Keratinocyte (primary cell): ENCODE measurements at regions not wholly inside any gene's neighbourhood (a gene's known extent, or its start where the extent isn't known, plus 50 kb on each side); places are given as distances from the start of the nearest gene placed in this dataset.

Experiments used
- EZH2 ChIP-seq: IDR thresholded peaks from one replicate; pipeline ENCODE4 v1.6.1; 2012; ENCODE audit warnings: inconsistent platforms, mild to moderate bottlenecking, low read length, moderate library complexity
- TF ChIP-seq, protein P1 (sequence below), 3 experiments: IDR thresholded peaks in 1 of 3; conservative IDR thresholded peaks in 1 of 3; optimal IDR thresholded peaks in 1 of 3; 2 replicates in 2 of 3; 3 replicates in 1 of 3; pipeline versions ENCODE3 to v1.5.1; 2011; ENCODE audit warnings: low read length in 3 of 3, mild to moderate bottlenecking in 3 of 3, moderate library complexity in 2 of 3, control low read depth in 1 of 3, inconsistent platforms in 1 of 3; ENCODE audit not compliant: insufficient read depth in 2 of 3; ENCODE audit errors: extremely low read depth in 1 of 3

DNA sequence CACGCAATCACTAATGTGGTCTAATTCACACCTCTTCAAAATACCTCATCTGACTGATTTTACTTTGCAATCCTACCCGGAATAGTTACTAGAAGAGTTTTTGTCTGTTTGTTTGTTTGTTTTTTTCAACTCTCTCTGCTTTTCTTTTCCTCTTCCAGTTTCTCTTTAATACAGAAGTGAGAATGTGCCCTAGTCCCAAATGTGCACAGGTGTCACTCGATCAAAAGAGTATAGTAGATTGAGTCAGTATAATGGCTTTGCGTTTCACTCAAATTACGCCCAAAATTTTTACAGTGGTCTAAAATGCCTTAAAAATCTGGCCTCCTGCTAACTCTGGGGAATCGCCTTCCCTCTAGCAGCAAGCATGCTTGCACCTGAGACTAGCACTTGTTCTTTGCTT lies 1536.8 kb downstream of the KCNT2 start:
- TF ChIP-seq, protein P1, sequence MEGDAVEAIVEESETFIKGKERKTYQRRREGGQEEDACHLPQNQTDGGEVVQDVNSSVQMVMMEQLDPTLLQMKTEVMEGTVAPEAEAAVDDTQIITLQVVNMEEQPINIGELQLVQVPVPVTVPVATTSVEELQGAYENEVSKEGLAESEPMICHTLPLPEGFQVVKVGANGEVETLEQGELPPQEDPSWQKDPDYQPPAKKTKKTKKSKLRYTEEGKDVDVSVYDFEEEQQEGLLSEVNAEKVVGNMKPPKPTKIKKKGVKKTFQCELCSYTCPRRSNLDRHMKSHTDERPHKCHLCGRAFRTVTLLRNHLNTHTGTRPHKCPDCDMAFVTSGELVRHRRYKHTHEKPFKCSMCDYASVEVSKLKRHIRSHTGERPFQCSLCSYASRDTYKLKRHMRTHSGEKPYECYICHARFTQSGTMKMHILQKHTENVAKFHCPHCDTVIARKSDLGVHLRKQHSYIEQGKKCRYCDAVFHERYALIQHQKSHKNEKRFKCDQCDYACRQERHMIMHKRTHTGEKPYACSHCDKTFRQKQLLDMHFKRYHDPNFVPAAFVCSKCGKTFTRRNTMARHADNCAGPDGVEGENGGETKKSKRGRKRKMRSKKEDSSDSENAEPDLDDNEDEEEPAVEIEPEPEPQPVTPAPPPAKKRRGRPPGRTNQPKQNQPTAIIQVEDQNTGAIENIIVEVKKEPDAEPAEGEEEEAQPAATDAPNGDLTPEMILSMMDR (optimal IDR thresholded peaks at IDR 0.05 in 1 of 3, IDR thresholded peaks at IDR 0.05 in 1 of 3, conservative IDR thresholded peaks at IDR 0.05 in 1 of 3; ENCODE audit: extremely low read depth in 1 of 3, insufficient read depth in 2 of 3, low read length in 3 of 3) = no peak
- no peak for TF ChIP-seq EZH2
